Upper lobe of left lung (tissue), 6 donors: ENCODE measurements at regions not wholly inside any gene's neighbourhood (a gene's known extent, or its start where the extent isn't known, plus 50 kb on each side); places are given as distances from the start of the nearest gene placed in this dataset.

Experiments
- ATAC-seq, 2 donors: fragments of 200-7000 bp; cut with Tn5 transposase; one replicate each; pipeline ENCODE4 v1.9.1; 2022; ENCODE audit warnings: mild to moderate bottlenecking in 2 of 2, moderate library complexity in 2 of 2; ENCODE audit not compliant: low FRiP score in 2 of 2
- DNase-seq, 2 donors: peaks; one replicate each; pipeline ENCODE4 v3.0.0-alpha.2; 2019 to 2020
- H3K27ac ChIP-seq, 4 donors: fragments of 200-600 bp; sonication (generic); one replicate each; pipeline ENCODE4 v1.5.1; 2016 to 2019
- H3K27me3 ChIP-seq, 4 donors: fragments of 200-600 bp; sonication (generic); one replicate each; pipeline ENCODE4 v1.5.1; 2017 to 2019
- H3K36me3 ChIP-seq, 4 donors: fragments of 200-600 bp; sonication (generic); one replicate each; pipeline ENCODE4 v1.5.1; 2016 to 2019
- H3K4me1 ChIP-seq, 4 donors: fragments of 200-600 bp; sonication (generic); one replicate each; pipeline ENCODE4 v1.5.1; 2018 to 2019
- H3K4me3 ChIP-seq, 4 donors: fragments of 200-600 bp; sonication (generic); one replicate each; pipeline ENCODE4 v1.5.1; 2017 to 2019; ENCODE audit warnings: mild to moderate bottlenecking in 2 of 4, moderate library complexity in 1 of 4
- H3K9me3 ChIP-seq, 4 donors: fragments of 200-600 bp; sonication (generic); one replicate each; pipeline ENCODE4 v1.5.1; 2018 to 2019
- CTCF ChIP-seq, 6 experiments: fragments of 450-650 bp in 4 of 6; fragments of 200-600 bp in 2 of 6; sonication (generic) in 2 of 6; IDR thresholded peaks; one replicate each; pipeline ENCODE4 v1.5.1; 2016 to 2019; ENCODE audit warnings: antibody characterized with exemption in 6 of 6
- EP300 ChIP-seq, 4 donors: sonication (generic); formaldehyde crosslinking; IDR thresholded peaks; one replicate each; pipeline ENCODE4 v1.5.1; 2017; ENCODE audit warnings: antibody characterized with exemption in 4 of 4, control low read depth in 2 of 4
- POLR2A ChIP-seq, 4 donors: fragments of 450-650 bp; IDR thresholded peaks; one replicate each; pipeline ENCODE4 v1.5.1; 2016 to 2017; ENCODE audit warnings: antibody characterized with exemption in 4 of 4, mild to moderate bottlenecking in 2 of 4
- POLR2AphosphoS5 ChIP-seq, 2 donors: sonication (generic); formaldehyde crosslinking; IDR thresholded peaks; one replicate each; pipeline ENCODE4 v1.5.1; 2017; ENCODE audit warnings: antibody characterized with exemption in 2 of 2
- WGBS, 2 donors: methylation state at CpG; one replicate each; pipeline ENCODE4 v1.1.5; 2017 to 2018; 5-methylcytosine and 5-hydroxymethylcytosine counted together
- donor health status: DM: no; HTN: no; CAD: no; lungs with moderate emphysema.
- donor health status: DM: no; HTN: yes; CAD: no; lungs with severe emphysema.

GRCh38 chr5:147145328-147145727, 89.5 kb upstream of the STK32A start:
- Histone ChIP-seq H3K27me3 (no peaks in the 10 kb centered on the region), H3K27ac (no peak overlapping the region), H3K4me1 (no peaks in the 10 kb centered on the region), H3K9me3 (no peaks in the 10 kb centered on the region), H3K4me3 (no peak overlapping the region), H3K36me3 (no peaks in the 10 kb centered on the region)
- DNase-seq: no peak
- no peak for ATAC-seq
- TF ChIP-seq EP300 (IDR thresholded peaks at IDR 0.05) (no peak), POLR2AphosphoS5 (IDR thresholded peaks at IDR 0.05) (no peak), CTCF (IDR thresholded peaks at IDR 0.05) (no peak), POLR2A (IDR thresholded peaks at IDR 0.05) (no peak)
- 72 to 75% methylated on average over 1 of the region's 1 CpG for WGBS, 2 donors

- Histone ChIP-seq H3K27me3 (no peaks in the 10 kb centered on the region), H3K9me3 (no peaks in the 10 kb centered on the region), H3K27ac (no peak overlapping the region), H3K36me3 (no peaks in the 10 kb centered on the region), H3K4me3 (no peak overlapping the region), H3K4me1 (no peaks in the 10 kb centered on the region)
- ATAC-seq (no peak), DNase-seq (no peak)
- TF ChIP-seq POLR2AphosphoS5 (IDR thresholded peaks at IDR 0.05): no peak
- TF ChIP-seq POLR2A (IDR thresholded peaks at IDR 0.05): no peak
- TF ChIP-seq CTCF (IDR thresholded peaks at IDR 0.05): no peak
- no peak for TF ChIP-seq EP300 (IDR thresholded peaks at IDR 0.05)
- 65 to 75% methylated on average over 1 of the region's 1 CpG for WGBS, 2 donors
Measured at GRCh38 chr5:147148715-147149114, 86.1 kb upstream of the STK32A start.

GRCh38 chr5:147152086-147152485, 82.7 kb upstream of the STK32A start:
- TF ChIP-seq POLR2A (IDR thresholded peaks at IDR 0.05) (no peak), POLR2AphosphoS5 (IDR thresholded peaks at IDR 0.05) (no peak), EP300 (IDR thresholded peaks at IDR 0.05) (no peak), CTCF (IDR thresholded peaks at IDR 0.05) (no peak)
- no peak for ATAC-seq
- H3K36me3 ChIP-seq: no peaks in the 10 kb centered on the region
- no peaks in the 10 kb centered on the region for H3K9me3 ChIP-seq
- WGBS, 2 donors: 90 to 94% methylated on average over 1 of the region's 1 CpG
- no peaks in the 10 kb centered on the region for H3K27me3 ChIP-seq
- DNase-seq: no peak
- H3K4me1 ChIP-seq: no peaks in the 10 kb centered on the region
- no peak overlapping the region for H3K4me3 ChIP-seq
- no peak overlapping the region for H3K27ac ChIP-seq

- ATAC-seq: no peak
- no peaks in the 10 kb centered on the region for H3K9me3 ChIP-seq
- H3K4me1 ChIP-seq: no peaks in the 10 kb centered on the region
- H3K27ac ChIP-seq: no peak overlapping the region
- no peak for DNase-seq
- H3K36me3 ChIP-seq: no peaks in the 10 kb centered on the region
- 64 to 77% methylated on average over 3 of the region's 3 CpGs for WGBS, 2 donors
- no peak overlapping the region for H3K4me3 ChIP-seq
- no peak for TF ChIP-seq EP300 (IDR thresholded peaks at IDR 0.05)
- TF ChIP-seq POLR2A (IDR thresholded peaks at IDR 0.05): no peak
- TF ChIP-seq POLR2AphosphoS5 (IDR thresholded peaks at IDR 0.05): no peak
- TF ChIP-seq CTCF (IDR thresholded peaks at IDR 0.05): no peak
- no peaks in the 10 kb centered on the region for H3K27me3 ChIP-seq
Measured at GRCh38 chr5:147154809-147155208, 80.0 kb upstream of the STK32A start.

GRCh38 chr5:147156012-147156411, 78.8 kb upstream of the STK32A start:
- Histone ChIP-seq H3K4me1 (no peaks in the 10 kb centered on the region), H3K27me3 (no peaks in the 10 kb centered on the region), H3K36me3 (no peaks in the 10 kb centered on the region), H3K27ac (no peak overlapping the region), H3K4me3 (no peak overlapping the region), H3K9me3 (no peaks in the 10 kb centered on the region)
- DNase-seq (no peak), ATAC-seq (no peak)
- no peak for TF ChIP-seq CTCF (IDR thresholded peaks at IDR 0.05)
- TF ChIP-seq EP300 (IDR thresholded peaks at IDR 0.05): no peak
- TF ChIP-seq POLR2AphosphoS5 (IDR thresholded peaks at IDR 0.05): no peak
- TF ChIP-seq POLR2A (IDR thresholded peaks at IDR 0.05): no peak
- WGBS, 2 donors: 59 to 68% methylated on average over 5 of the region's 5 CpGs
